Left ventricle myocardium inferior (tissue), 1 donor: ENCODE measurements at regions not wholly inside any gene's neighbourhood (a gene's known extent, or its start where the extent isn't known, plus 50 kb on each side); places are given as distances from the start of the nearest gene placed in this dataset.

Experiments
- DNase-seq: peaks from one replicate; pipeline ENCODE4 v3.0.0-alpha.2; 2020
- H3K27ac ChIP-seq: fragments of 200-600 bp; replicated peaks from 2 replicates; pipeline ENCODE4 v1.8.0; 2021
- H3K27me3 ChIP-seq: fragments of 200-600 bp; 2 replicates; pipeline ENCODE4 v1.8.0; 2021; ENCODE audit warnings: low read depth
- H3K36me3 ChIP-seq: fragments of 200-600 bp; 2 replicates; pipeline ENCODE4 v1.8.0; 2021
- H3K4me1 ChIP-seq: fragments of 200-600 bp; 2 replicates; pipeline ENCODE4 v1.8.0; 2021
- H3K4me3 ChIP-seq: fragments of 200-600 bp; 2 replicates; pipeline ENCODE4 v1.8.0; 2021; ENCODE audit warnings: mild to moderate bottlenecking, moderate library complexity
- H3K9me3 ChIP-seq: fragments of 200-600 bp; replicated peaks from 2 replicates; pipeline ENCODE4 v1.8.0; 2021
- intact Hi-C: fragments of 100-400 bp; cut with micrococcal nuclease; formaldehyde crosslinking; loops from one replicate; pipeline ENCODE4 v1.11.0; 2022
- TF ChIP-seq, protein P1 (sequence below): fragments of 200-600 bp; IDR thresholded peaks from 2 replicates; pipeline ENCODE4 v1.8.0; 2021; ENCODE audit warnings: antibody characterized with exemption, mild to moderate bottlenecking, borderline replicate concordance
- donor health status: DM: no; HTN: yes; CAD: no; lungs with severe emphysema.

DNA sequence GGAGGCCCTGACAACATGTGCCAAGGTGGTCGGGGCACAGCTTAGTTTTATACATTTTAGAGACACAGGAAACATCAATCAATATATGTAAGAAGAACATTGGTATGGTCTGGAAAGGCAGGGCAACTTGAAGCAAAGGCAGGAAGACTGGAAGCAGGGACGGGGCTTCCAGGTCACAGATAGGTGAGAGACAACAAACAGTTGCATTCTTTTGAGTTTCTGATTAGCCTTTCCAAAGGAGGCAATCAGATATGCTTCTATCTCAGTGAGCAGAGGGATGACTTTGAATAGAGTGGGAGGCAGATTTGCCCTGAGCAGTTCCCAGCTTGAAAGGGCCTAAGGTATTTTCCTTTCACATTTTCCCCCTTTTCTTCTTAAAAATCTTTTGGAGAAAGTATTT lies 311.0 kb upstream of the RGS17 start:
- intact Hi-C loops, result no loop called here
- H3K4me1 ChIP-seq, result no peaks in the 10 kb centered on the region

GRCh38 chr6:153437193-153437592 lies 306.1 kb upstream of the RGS17 start:
- Histone ChIP-seq H3K36me3 (no peaks in the 10 kb centered on the region), H3K9me3 (no peaks in the 10 kb centered on the region), H3K27me3 (no peaks in the 10 kb centered on the region), H3K27ac (no peak overlapping the region), H3K4me3 (no peak overlapping the region), H3K4me1 (no peaks in the 10 kb centered on the region)
- intact Hi-C loops, result no loop called here
- TF ChIP-seq, protein P1, sequence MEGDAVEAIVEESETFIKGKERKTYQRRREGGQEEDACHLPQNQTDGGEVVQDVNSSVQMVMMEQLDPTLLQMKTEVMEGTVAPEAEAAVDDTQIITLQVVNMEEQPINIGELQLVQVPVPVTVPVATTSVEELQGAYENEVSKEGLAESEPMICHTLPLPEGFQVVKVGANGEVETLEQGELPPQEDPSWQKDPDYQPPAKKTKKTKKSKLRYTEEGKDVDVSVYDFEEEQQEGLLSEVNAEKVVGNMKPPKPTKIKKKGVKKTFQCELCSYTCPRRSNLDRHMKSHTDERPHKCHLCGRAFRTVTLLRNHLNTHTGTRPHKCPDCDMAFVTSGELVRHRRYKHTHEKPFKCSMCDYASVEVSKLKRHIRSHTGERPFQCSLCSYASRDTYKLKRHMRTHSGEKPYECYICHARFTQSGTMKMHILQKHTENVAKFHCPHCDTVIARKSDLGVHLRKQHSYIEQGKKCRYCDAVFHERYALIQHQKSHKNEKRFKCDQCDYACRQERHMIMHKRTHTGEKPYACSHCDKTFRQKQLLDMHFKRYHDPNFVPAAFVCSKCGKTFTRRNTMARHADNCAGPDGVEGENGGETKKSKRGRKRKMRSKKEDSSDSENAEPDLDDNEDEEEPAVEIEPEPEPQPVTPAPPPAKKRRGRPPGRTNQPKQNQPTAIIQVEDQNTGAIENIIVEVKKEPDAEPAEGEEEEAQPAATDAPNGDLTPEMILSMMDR, result no peak
- DNase-seq, result no peak

More for the DNA sequence above, 311.0 kb upstream of the RGS17 start:
- peaks cover 10% of the 10 kb centered on the region for H3K9me3 ChIP-seq
- H3K4me3 ChIP-seq, result no peak overlapping the region
- TF ChIP-seq, protein P1, result no peak
- DNase-seq, result no peak
- H3K36me3 ChIP-seq, result no peaks in the 10 kb centered on the region
- H3K27me3 ChIP-seq, result no peaks in the 10 kb centered on the region
- no peak overlapping the region for H3K27ac ChIP-seq

GRCh38 chr6:153436351-153436750 lies 305.3 kb upstream of the RGS17 start:
- Histone ChIP-seq H3K27ac (no peak overlapping the region), H3K4me3 (no peak overlapping the region), H3K27me3 (no peaks in the 10 kb centered on the region), H3K4me1 (no peaks in the 10 kb centered on the region), H3K36me3 (no peaks in the 10 kb centered on the region), H3K9me3 (no peaks in the 10 kb centered on the region)
- TF ChIP-seq, protein P1, result no peak
- intact Hi-C loops, result no loop called here
- no peak for DNase-seq

- DNase-seq, result no peak
- Histone ChIP-seq H3K4me1 (no peaks in the 10 kb centered on the region), H3K27me3 (no peaks in the 10 kb centered on the region), H3K4me3 (no peak overlapping the region), H3K36me3 (no peaks in the 10 kb centered on the region), H3K27ac (no peak overlapping the region), H3K9me3 (no peaks in the 10 kb centered on the region)
- intact Hi-C loops, result no loop called here
- TF ChIP-seq, protein P1, result no peak
Observed at GRCh38 chr6:153435787-153436186, 304.7 kb upstream of the RGS17 start.

- TF ChIP-seq, protein P1, result no peak
- Histone ChIP-seq H3K4me1 (no peaks in the 10 kb centered on the region), H3K27ac (no peak overlapping the region), H3K9me3 (peaks cover 6% of the 10 kb centered on the region), H3K36me3 (no peaks in the 10 kb centered on the region), H3K27me3 (no peaks in the 10 kb centered on the region), H3K4me3 (no peak overlapping the region)
- no peak for DNase-seq
- intact Hi-C loops, result no loop called here
Observed at GRCh38 chr6:153425536-153425935, 294.5 kb upstream of the RGS17 start.
